Endothelial cell of umbilical vein (primary cell): ENCODE measurements at regions not wholly inside any gene's neighbourhood (a gene's known extent, or its start where the extent isn't known, plus 50 kb on each side); places are given as distances from the start of the nearest gene placed in this dataset.

Experiments used
- EZH2 ChIP-seq: IDR thresholded peaks from 2 replicates; pipeline ENCODE4 v1.6.1; 2012; ENCODE audit warnings: borderline replicate concordance, low read depth, mild to moderate bottlenecking, moderate library complexity, low read length, inconsistent platforms; ENCODE audit not compliant: severe bottlenecking
- FOS ChIP-seq: IDR thresholded peaks from 2 replicates; pipeline ENCODE4 v1.6.1; 2011; ENCODE audit warnings: mild to moderate bottlenecking, low read length, moderate library complexity, borderline replicate concordance; ENCODE audit not compliant: insufficient read depth
- GATA2 ChIP-seq: IDR thresholded peaks from 2 replicates; pipeline ENCODE4 v1.7.0; 2011; ENCODE audit warnings: low read depth, mild to moderate bottlenecking, moderate library complexity, mixed read lengths, low read length; ENCODE audit not compliant: insufficient read length, insufficient read depth
- JUN ChIP-seq: IDR thresholded peaks from 2 replicates; pipeline ENCODE4 v1.6.1; 2011; ENCODE audit warnings: borderline replicate concordance, low read depth; ENCODE audit not compliant: insufficient read length, insufficient read depth
- MYC ChIP-seq: IDR thresholded peaks from one replicate; pipeline ENCODE4 v1.6.1; 2011; ENCODE audit warnings: mild to moderate bottlenecking, low read depth, low read length
- POLR2A ChIP-seq: IDR thresholded peaks from 2 replicates; pipeline ENCODE4 v1.6.1; 2012; ENCODE audit warnings: low read depth, mild to moderate bottlenecking, control low read depth, low read length
- POLR2AphosphoS5 ChIP-seq: IDR thresholded peaks from 2 replicates; pipeline ENCODE4 v1.6.1; 2012; ENCODE audit warnings: low read depth, mild to moderate bottlenecking, control low read depth, low read length, moderate library complexity; ENCODE audit not compliant: insufficient read depth
- TF ChIP-seq, protein P1 (sequence below), 2 donors: IDR thresholded peaks; 1 replicate in 1 of 2; 2 replicates in 1 of 2; pipeline ENCODE4 v1.5.1; 2011; ENCODE audit warnings: low read length in 2 of 2, mild to moderate bottlenecking in 2 of 2, moderate library complexity in 2 of 2, control low read depth in 1 of 2, inconsistent platforms in 1 of 2, low read depth in 1 of 2; ENCODE audit not compliant: insufficient read depth in 1 of 2; ENCODE audit errors: extremely low read depth in 1 of 2
- TF ChIP-seq, protein P2 (sequence below): IDR thresholded peaks from 2 replicates; pipeline ENCODE4 v1.6.1; 2011; ENCODE audit not compliant: insufficient read depth, insufficient read length

DNA sequence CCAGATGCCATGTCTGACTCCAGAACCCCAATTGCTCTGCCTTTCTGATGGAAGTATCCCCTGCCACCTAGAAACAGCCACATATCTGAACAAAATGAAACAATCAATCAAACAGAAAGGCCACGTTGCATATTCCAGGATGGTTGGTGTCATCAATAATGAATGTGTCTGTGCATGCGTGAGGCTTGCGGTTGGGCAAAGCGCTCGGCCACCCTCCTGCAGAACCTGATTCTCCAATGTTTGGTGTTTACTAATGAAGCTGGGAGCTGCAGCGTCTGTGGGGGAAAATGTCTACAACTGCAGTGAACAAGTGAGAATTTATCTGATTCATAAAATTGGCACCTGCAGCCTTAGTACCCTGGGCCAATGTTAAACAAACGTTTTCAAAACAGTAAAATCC is 121.2 kb upstream of the ADARB2 start:
- TF ChIP-seq POLR2A (no peak), JUN (no peak), EZH2 (no peak), POLR2AphosphoS5 (no peak), GATA2 (no peak), MYC (no peak), FOS (no peak)
- TF ChIP-seq, protein P1, sequence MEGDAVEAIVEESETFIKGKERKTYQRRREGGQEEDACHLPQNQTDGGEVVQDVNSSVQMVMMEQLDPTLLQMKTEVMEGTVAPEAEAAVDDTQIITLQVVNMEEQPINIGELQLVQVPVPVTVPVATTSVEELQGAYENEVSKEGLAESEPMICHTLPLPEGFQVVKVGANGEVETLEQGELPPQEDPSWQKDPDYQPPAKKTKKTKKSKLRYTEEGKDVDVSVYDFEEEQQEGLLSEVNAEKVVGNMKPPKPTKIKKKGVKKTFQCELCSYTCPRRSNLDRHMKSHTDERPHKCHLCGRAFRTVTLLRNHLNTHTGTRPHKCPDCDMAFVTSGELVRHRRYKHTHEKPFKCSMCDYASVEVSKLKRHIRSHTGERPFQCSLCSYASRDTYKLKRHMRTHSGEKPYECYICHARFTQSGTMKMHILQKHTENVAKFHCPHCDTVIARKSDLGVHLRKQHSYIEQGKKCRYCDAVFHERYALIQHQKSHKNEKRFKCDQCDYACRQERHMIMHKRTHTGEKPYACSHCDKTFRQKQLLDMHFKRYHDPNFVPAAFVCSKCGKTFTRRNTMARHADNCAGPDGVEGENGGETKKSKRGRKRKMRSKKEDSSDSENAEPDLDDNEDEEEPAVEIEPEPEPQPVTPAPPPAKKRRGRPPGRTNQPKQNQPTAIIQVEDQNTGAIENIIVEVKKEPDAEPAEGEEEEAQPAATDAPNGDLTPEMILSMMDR (IDR thresholded peaks at IDR 0.05; ENCODE audit: extremely low read depth in 1 of 2, insufficient read depth in 1 of 2, low read depth in 1 of 2, low read length in 2 of 2) = no peak
- TF ChIP-seq, protein P2, sequence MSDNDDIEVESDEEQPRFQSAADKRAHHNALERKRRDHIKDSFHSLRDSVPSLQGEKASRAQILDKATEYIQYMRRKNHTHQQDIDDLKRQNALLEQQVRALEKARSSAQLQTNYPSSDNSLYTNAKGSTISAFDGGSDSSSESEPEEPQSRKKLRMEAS = no peak
